ENCODE measurements at regions not wholly inside any gene's neighbourhood (a gene's known extent, or its start where the extent isn't known, plus 50 kb on each side); places are given as distances from the start of the nearest gene placed in this dataset.

GRCh38 chr3:118801899-118802298 lies 232.7 kb downstream of the IGSF11 start:
- CTCF ChIA-PET, result no interaction called here
- TF ChIP-seq CTCF (IDR thresholded peaks at IDR 0.05; ENCODE audit: insufficient read depth in 1 of 2, low read depth in 1 of 2, low read length in 1 of 2, severe bottlenecking in 1 of 2, unreplicated experiment in 1 of 2), result no peak
- Histone ChIP-seq H3K36me3 (ENCODE audit: control insufficient read depth, insufficient read depth, low read length) (no peaks in the 10 kb centered on the region), H3K9me3 (no peaks in the 10 kb centered on the region), H3K4me3 (ENCODE audit: low read depth, low read length) (no peak overlapping the region), H3K27me3 (replicated peaks; ENCODE audit: control insufficient read depth, insufficient read depth, low read length) (no peaks in the 10 kb centered on the region), H3K4me1 (no peaks in the 10 kb centered on the region)
- no peak for DNase-seq
- intact Hi-C loops (cut with micrococcal nuclease; ENCODE audit: unreplicated experiment), result no loop called here
- no TSS peak for BruUV-seq (replicated peaks)
- H3K4me1 Mint-ChIP-seq (ENCODE audit: low read depth, unreplicated experiment), result no peaks in the 10 kb centered on the region
- H3K27me3 Mint-ChIP-seq (ENCODE audit: insufficient read depth, unreplicated experiment), result no peaks in the 10 kb centered on the region
- POLR2A ChIA-PET, result no interaction called here
- H3K36me3 Mint-ChIP-seq (ENCODE audit: insufficient read depth, unreplicated experiment), result no peaks in the 10 kb centered on the region
- H3K27ac Mint-ChIP-seq (ENCODE audit: unreplicated experiment), result no peak overlapping the region
- peaks cover 10% of the 10 kb centered on the region for H3K9me3 Mint-ChIP-seq (ENCODE audit: unreplicated experiment)
- no peak overlapping the region for H3K4me3 Mint-ChIP-seq (ENCODE audit: unreplicated experiment)

GRCh38 chr3:118802325-118803095 lies 232.1 kb downstream of the IGSF11 start:
- ChIA-PET POLR2A (no interaction called here), CTCF (no interaction called here)
- no peaks in the 10 kb centered on the region for H3K4me1 ChIP-seq
- intact Hi-C loops (cut with micrococcal nuclease; ENCODE audit: unreplicated experiment), result no loop called here
- Mint-ChIP-seq H3K27ac (ENCODE audit: unreplicated experiment) (no peak overlapping the region), H3K36me3 (ENCODE audit: insufficient read depth, unreplicated experiment) (no peaks in the 10 kb centered on the region), H3K4me3 (ENCODE audit: unreplicated experiment) (no peak overlapping the region), H3K27me3 (ENCODE audit: insufficient read depth, unreplicated experiment) (no peaks in the 10 kb centered on the region), H3K4me1 (ENCODE audit: low read depth, unreplicated experiment) (no peaks in the 10 kb centered on the region), H3K9me3 (ENCODE audit: unreplicated experiment) (peaks cover 10% of the 10 kb centered on the region)
- no peak for DNase-seq
- no peaks in the 10 kb centered on the region for H3K36me3 ChIP-seq (ENCODE audit: control insufficient read depth, insufficient read depth, low read length)
- no TSS peak for BruUV-seq (replicated peaks)
- H3K27me3 ChIP-seq (replicated peaks; ENCODE audit: control insufficient read depth, insufficient read depth, low read length), result no peaks in the 10 kb centered on the region
- no peaks in the 10 kb centered on the region for H3K9me3 ChIP-seq
- TF ChIP-seq CTCF (IDR thresholded peaks at IDR 0.05; ENCODE audit: insufficient read depth in 1 of 2, low read depth in 1 of 2, low read length in 1 of 2, severe bottlenecking in 1 of 2, unreplicated experiment in 1 of 2), result no peak
- no peak overlapping the region for H3K4me3 ChIP-seq (ENCODE audit: low read depth, low read length)

- Mint-ChIP-seq H3K4me3 (ENCODE audit: unreplicated experiment) (no peak overlapping the region), H3K27me3 (ENCODE audit: insufficient read depth, unreplicated experiment) (no peaks in the 10 kb centered on the region), H3K36me3 (ENCODE audit: insufficient read depth, unreplicated experiment) (no peaks in the 10 kb centered on the region), H3K9me3 (ENCODE audit: unreplicated experiment) (peaks cover 10% of the 10 kb centered on the region), H3K27ac (ENCODE audit: unreplicated experiment) (no peak overlapping the region), H3K4me1 (ENCODE audit: low read depth, unreplicated experiment) (no peaks in the 10 kb centered on the region)
- no peak for TF ChIP-seq CTCF (IDR thresholded peaks at IDR 0.05; ENCODE audit: insufficient read depth in 1 of 2, low read depth in 1 of 2, low read length in 1 of 2, severe bottlenecking in 1 of 2, unreplicated experiment in 1 of 2)
- POLR2A ChIA-PET, result no interaction called here
- Histone ChIP-seq H3K4me1 (no peaks in the 10 kb centered on the region), H3K4me3 (ENCODE audit: low read depth, low read length) (no peak overlapping the region), H3K27me3 (replicated peaks; ENCODE audit: control insufficient read depth, insufficient read depth, low read length) (no peaks in the 10 kb centered on the region), H3K36me3 (ENCODE audit: control insufficient read depth, insufficient read depth, low read length) (no peaks in the 10 kb centered on the region), H3K9me3 (no peaks in the 10 kb centered on the region)
- CTCF ChIA-PET, result no interaction called here
- DNase-seq, result no peak
- intact Hi-C loops (cut with micrococcal nuclease; ENCODE audit: unreplicated experiment), result no loop called here
- BruUV-seq (replicated peaks), result no TSS peak
These were observed 231.6 kb downstream of the IGSF11 start for GRCh38 chr3:118803096-118803476.
